Skeletal muscle satellite cell (primary cell): ENCODE measurements at regions not wholly inside any gene's neighbourhood (a gene's known extent, or its start where the extent isn't known, plus 50 kb on each side); places are given as distances from the start of the nearest gene placed in this dataset.
"Not testable (repeated sequence)": the region's sequence is repeated elsewhere in the genome, so short reads cannot be mapped to it uniquely, and the experiment has no call there.

Source experiments
- H3K27me3 ChIP-seq: 2 replicates; pipeline ENCODE4 v1.7.0; 2013; ENCODE audit warnings: low read length; ENCODE audit not compliant: control insufficient read depth, insufficient read depth
- H3K36me3 ChIP-seq: 2 replicates; pipeline ENCODE4 v1.7.0; 2013; ENCODE audit warnings: mild to moderate bottlenecking, control low read depth, low read length; ENCODE audit not compliant: insufficient read depth
- H3K4me1 ChIP-seq: 2 replicates; pipeline ENCODE4 v1.7.0; 2013; ENCODE audit warnings: low read length; ENCODE audit not compliant: control insufficient read depth, insufficient read depth
- H3K4me2 ChIP-seq: 2 replicates; pipeline ENCODE4 v1.7.0; 2013; ENCODE audit warnings: mild to moderate bottlenecking, low read length
- H3K4me3 ChIP-seq: 2 replicates; pipeline ENCODE4 v1.7.0; 2013; ENCODE audit warnings: low read length
- H3K9ac ChIP-seq: 2 replicates; pipeline ENCODE4 v1.7.0; 2013; ENCODE audit warnings: mild to moderate bottlenecking, low read depth, low read length, moderate library complexity
- H3K9me3 ChIP-seq: replicated peaks from 2 replicates; pipeline ENCODE4 v1.7.0; 2013; ENCODE audit warnings: mild to moderate bottlenecking, control low read depth, low read length

DNA sequence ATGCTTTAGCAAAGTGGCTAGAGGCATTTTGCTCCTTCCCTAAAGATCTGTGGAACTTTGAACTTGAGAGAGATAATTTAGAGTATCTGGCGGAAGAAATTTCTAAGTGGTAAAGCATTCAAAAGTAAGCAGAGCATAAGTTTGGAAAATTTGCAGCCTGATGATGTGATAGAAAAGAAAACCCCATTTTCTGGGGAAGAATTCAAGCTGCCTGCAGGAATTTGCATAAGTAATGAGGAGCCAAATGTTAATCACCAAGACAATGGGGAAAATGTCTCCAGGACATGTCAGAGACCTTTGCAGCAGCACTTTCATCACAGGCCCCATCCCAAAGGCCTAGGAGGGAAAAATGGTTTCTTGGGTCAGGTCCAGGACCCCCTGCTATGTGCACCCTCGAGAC is 519.5 kb downstream of the IRS1 start:
- not testable (repeated sequence) for H3K9ac ChIP-seq, H3K4me2 ChIP-seq, H3K4me1 ChIP-seq, H3K4me3 ChIP-seq, H3K36me3 ChIP-seq, H3K9me3 ChIP-seq, H3K27me3 ChIP-seq

DNA sequence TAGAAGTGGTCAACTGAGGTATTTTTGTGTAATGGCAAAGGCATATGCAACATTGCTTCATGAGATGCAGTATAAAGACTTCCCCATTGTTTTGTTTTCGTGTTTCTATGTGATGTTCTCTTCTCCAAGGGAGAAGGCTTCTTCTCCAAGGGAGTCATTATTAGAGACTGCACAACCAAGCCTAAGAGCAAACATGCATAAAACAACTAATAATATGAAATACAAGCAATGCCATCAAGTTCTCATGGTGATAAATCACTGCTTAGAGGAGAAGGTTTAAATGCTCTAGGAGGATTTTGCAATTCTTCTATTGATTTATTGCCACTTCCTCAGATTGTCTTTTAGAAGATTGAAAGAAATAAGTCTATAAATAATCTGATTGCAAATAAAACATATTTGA is 524.4 kb downstream of the IRS1 start:
- H3K4me1 ChIP-seq, result peaks cover 9% of the 10 kb centered on the region
- no peak overlapping the region for H3K4me2 ChIP-seq
- no peaks in the 10 kb centered on the region for H3K27me3 ChIP-seq
- no peak overlapping the region for H3K9ac ChIP-seq
- no peaks in the 10 kb centered on the region for H3K36me3 ChIP-seq
- H3K9me3 ChIP-seq, result no peaks in the 10 kb centered on the region
- H3K4me3 ChIP-seq, result no peak overlapping the region

DNA sequence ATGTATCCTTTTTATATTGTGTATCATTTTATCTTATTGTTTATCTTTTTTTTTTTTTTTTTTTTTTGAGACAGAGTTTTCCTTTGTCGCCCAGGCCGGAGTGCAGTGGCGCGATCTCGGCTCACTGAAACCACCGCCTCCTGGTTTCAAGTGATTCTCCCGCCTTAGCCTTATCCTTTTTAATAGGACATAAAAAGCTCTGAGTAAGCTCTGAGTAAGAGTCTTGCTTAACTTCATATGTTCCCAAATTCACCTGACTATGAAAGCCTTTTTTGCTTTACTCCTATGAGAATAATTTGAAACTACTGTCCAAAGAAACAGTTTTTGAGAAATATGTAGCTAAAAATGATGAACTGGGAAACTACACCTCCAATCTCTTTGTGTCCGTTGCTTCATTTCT is 525.5 kb downstream of the IRS1 start:
- H3K4me1 ChIP-seq, result peaks cover 9% of the 10 kb centered on the region
- H3K4me3 ChIP-seq, result no peak overlapping the region
- no peak overlapping the region for H3K9ac ChIP-seq
- no peaks in the 10 kb centered on the region for H3K9me3 ChIP-seq
- no peaks in the 10 kb centered on the region for H3K27me3 ChIP-seq
- no peaks in the 10 kb centered on the region for H3K36me3 ChIP-seq
- no peak overlapping the region for H3K4me2 ChIP-seq

DNA sequence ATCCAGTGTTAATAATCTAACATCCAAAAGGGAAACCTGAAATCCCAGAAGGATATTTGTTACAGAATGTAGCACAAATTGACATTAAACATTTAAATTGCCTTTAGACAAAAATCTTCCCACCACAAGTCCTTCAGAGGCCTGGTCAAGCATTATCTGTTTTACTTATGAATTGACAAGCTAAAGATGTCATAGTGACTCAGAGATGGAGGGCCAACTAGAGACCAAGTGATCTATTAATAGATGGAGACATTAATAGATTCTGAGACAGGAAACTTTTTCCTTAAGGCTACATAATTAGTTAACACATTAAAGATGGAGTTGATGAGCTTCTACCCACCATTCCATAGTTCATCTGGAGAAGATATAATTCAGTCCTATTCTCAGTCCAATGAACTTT is 526.2 kb downstream of the IRS1 start:
- Histone ChIP-seq H3K27me3 (no peaks in the 10 kb centered on the region), H3K9ac (no peak overlapping the region), H3K4me1 (peaks cover 9% of the 10 kb centered on the region), H3K4me3 (no peak overlapping the region), H3K4me2 (no peak overlapping the region), H3K9me3 (no peaks in the 10 kb centered on the region), H3K36me3 (no peaks in the 10 kb centered on the region)

DNA sequence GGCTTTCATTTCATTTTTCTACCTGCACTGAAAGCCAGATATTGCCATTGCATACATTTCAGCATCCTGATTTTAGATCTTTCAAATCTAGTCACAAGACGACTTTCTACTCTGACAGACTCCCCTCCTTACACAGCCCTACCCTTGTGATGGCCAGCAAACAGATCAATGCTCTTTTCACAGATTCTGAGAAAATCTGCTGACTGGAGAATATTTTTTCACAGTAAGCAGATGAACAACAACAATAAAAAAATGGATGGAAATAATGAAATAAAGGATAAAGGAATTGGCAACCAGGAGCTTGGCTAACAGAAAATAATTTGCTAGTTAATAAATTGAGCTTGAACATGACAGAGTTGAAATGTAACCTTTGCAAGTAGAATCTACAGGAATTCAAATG is 527.2 kb downstream of the IRS1 start:
- H3K36me3 ChIP-seq, result no peaks in the 10 kb centered on the region
- peaks cover 9% of the 10 kb centered on the region for H3K4me1 ChIP-seq
- no peaks in the 10 kb centered on the region for H3K9me3 ChIP-seq
- no peaks in the 10 kb centered on the region for H3K27me3 ChIP-seq
- H3K4me3 ChIP-seq, result no peak overlapping the region
- no peak overlapping the region for H3K9ac ChIP-seq
- no peak overlapping the region for H3K4me2 ChIP-seq

DNA sequence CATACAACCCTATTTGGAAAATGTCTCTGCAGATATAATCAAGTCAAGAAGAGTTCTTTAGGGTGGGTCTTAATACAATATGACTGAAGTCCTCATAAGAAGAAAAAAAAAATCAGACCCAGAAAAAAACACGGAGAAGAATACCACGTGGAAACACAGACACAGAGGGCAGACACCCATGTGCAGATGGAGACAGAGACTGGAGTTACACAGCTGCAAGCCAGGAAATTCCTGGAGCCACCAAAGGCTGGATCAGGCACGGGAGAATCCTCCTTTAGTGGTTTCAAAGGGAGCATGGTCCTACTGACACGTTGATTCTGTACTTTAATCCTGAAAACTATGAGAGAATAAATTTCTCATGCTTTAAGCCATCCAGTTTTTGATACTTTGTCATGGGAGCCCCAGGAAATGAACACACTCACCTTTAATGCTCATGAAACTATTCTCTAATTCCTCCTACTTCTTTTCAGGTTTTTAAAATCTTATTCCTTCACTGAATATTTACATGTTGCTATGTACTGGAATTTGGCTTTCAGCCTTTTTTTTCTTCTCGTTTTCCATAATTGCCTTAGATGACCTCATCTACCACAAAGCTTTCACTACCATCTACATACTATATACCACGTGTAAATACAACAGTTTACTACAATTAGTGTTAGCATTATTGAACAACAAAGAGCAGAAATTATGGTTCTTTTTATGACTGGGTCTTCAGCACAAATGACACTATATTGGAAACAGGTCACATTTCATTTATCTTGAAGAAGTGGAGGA is 529.1 kb downstream of the IRS1 start:
- H3K36me3 ChIP-seq, result no peaks in the 10 kb centered on the region
- H3K4me2 ChIP-seq, result no peak overlapping the region

DNA sequence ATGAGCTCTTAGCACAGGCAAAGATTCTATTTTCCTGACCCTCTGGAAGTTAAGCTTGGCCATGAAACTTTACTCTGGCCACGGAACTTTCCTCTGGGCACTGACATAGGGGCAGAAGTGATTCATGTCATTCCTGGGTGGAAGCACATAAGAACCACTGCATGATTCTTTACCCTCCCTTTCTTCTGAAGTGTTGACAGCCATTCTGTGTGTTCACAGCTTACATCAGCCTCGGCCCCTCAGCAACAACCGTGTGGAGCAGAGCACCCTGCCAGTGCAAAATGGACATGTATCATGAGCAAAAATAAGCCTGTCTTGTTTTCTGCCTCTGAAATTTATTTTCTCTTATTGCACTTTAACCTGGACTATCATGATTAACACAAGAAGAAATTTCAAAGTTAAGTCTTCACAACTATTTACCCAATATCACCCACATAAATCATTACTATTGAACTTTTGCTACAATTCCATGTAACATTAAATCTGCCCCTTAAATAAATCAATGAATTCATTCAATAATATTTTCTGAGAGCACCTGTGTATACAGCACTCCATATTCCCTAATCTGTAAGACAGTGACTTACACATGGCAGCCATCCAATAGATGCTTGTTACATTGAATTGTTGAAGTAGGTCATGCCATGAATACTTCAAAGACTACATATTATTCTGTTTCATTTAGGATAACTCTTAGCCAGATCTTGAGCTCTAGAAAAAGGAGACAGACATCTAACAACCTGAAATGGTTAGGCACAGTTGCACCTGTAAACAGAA is 531.9 kb downstream of the IRS1 start:
- H3K36me3 ChIP-seq, result no peaks in the 10 kb centered on the region
- H3K4me1 ChIP-seq, result peaks cover 5% of the 10 kb centered on the region
- H3K9ac ChIP-seq, result no peak overlapping the region
- no peak overlapping the region for H3K4me2 ChIP-seq
- no peaks in the 10 kb centered on the region for H3K27me3 ChIP-seq
- no peaks in the 10 kb centered on the region for H3K9me3 ChIP-seq
- H3K4me3 ChIP-seq, result no peak overlapping the region

More for the DNA sequence above, 529.1 kb downstream of the IRS1 start:
- Histone ChIP-seq H3K27me3 (no peaks in the 10 kb centered on the region), H3K4me1 (peaks cover 9% of the 10 kb centered on the region), H3K4me3 (no peak overlapping the region), H3K9me3 (no peaks in the 10 kb centered on the region), H3K9ac (no peak overlapping the region)

DNA sequence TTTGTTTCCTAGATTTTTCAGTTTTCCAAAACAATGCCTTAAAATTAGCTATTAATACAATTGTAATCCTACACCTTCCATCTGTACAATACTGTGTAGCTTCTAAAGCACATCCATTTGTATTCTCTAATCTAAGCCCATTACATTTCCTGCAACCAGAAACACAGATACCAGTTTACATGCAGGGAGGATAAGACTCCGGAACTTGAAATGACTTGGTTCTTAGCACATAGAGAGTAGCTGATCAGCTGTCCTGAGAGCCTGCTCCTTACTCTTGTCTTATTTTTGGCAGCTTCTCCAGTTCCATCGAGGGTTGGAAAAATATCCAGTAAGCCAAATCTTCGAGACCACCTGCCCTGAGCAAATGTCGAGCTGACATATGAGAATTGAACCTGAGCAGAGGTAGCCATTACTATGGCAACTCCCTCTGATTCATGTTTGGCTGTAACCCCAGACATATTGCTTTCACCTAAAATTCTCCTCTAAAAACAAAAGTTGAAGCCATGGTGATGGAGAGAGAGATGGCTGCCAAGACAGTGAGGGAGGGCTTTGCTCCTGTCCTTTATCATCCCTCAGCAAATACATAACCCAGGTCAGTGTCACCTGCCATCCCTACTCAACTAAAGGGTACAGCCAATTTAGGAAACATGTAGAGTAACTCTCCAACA is 542.8 kb downstream of the IRS1 start:
- Histone ChIP-seq H3K4me2 (peak overlapping the region; percentile 33), H3K4me3 (no peak overlapping the region), H3K36me3 (no peaks in the 10 kb centered on the region), H3K4me1 (peaks cover 16% of the 10 kb centered on the region), H3K9me3 (no peaks in the 10 kb centered on the region), H3K27me3 (no peaks in the 10 kb centered on the region), H3K9ac (no peak overlapping the region)

DNA sequence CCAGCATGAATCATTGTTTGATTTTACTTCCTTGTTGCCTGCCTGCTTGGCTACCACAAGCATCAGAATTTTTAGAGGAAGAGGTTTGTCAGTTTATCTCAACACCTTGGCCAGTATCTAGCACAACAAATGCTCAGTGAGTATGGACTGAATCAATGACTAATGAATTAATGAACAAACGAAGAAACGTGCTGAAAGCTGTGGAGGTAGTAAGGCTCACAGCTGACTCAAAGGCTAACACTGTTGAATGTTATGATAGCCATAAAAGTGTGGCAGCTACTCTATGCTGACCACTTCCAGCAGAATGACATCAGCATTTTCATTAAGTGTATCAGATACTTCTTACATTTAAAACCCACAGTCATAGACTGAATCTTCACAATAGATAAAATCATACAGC is 543.4 kb downstream of the IRS1 start:
- H3K4me3 ChIP-seq, result no peak overlapping the region

DNA sequence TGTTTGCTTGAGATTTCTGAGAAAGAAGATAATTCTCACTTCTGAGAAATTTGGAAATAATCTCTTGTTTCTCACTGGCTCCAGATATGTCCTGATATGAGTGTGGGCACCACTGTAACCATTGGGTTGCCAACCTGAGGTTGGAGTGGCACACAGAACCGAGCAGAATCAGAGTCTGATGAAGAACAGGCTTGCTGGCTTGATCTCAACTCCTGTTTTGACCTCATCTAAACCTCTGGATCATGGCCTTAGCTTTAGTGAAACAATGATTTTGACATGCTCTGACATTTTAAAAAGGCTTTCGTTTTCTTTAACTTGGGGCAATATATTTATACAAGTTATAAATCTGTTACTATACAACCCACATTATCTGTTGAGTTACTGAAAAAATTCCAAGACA is 548.0 kb downstream of the IRS1 start:
- H3K4me2 ChIP-seq, result no peak overlapping the region
- H3K4me1 ChIP-seq, result peaks cover 28% of the 10 kb centered on the region
- no peaks in the 10 kb centered on the region for H3K27me3 ChIP-seq
- H3K9me3 ChIP-seq, result no peaks in the 10 kb centered on the region
- H3K36me3 ChIP-seq, result no peaks in the 10 kb centered on the region
- no peak overlapping the region for H3K9ac ChIP-seq
- no peak overlapping the region for H3K4me3 ChIP-seq

More for the DNA sequence above, 543.4 kb downstream of the IRS1 start:
- H3K36me3 ChIP-seq, result no peaks in the 10 kb centered on the region
- no peak overlapping the region for H3K9ac ChIP-seq
- peaks cover 16% of the 10 kb centered on the region for H3K4me1 ChIP-seq
- H3K9me3 ChIP-seq, result no peaks in the 10 kb centered on the region
- H3K4me2 ChIP-seq, result peak overlapping the region; percentile 33
- no peaks in the 10 kb centered on the region for H3K27me3 ChIP-seq

DNA sequence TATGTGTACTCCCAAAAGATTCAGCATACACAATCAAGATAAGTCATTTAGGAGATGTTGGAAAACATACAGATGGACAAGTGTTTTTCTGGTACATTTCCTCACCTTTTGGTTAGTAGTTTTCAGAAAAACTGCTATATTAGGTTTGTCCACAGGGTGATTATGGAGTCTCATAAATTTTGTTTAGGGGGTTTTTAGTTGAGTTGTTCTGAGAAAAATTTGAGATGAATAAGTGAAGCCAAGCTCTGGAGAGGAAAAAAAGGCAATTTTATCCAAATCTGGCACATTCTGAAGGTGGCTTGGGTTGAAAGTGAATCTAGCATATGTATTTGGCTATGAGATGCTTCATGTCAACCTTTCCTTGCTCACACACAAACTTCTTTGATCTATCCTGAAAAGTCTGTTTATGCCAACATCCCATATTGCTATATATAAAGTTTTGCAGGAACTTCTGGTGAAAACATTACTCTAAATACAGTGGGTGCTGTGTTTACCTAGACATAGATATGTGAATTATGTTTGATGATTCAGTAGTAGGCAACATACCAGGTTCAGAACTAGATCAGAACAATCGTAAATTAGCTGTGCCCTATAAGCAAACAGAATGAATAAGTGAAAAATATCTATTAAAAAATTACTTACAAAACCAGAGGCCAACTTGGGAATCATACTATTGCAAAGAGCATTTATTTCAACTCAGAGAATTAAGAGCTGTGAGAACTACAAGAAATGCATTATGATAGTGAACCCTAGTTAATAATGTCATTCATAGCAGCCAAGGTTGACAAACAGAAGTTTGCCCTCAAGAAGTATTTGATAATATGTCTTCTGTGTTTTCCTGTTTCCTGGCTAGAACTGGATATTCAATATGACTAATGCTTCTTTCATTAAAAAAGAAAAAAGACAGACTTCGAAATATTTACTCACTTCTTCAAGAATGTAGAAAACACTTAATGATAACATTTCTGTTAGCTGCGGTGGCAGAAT is 552.0 kb downstream of the IRS1 start:
- H3K9ac ChIP-seq, result peak overlapping the region; percentile 27
- H3K4me2 ChIP-seq, result peak overlapping the region; percentile 40
- H3K36me3 ChIP-seq, result no peaks in the 10 kb centered on the region
- H3K9me3 ChIP-seq, result peaks cover 5% of the 10 kb centered on the region
- peaks cover 19% of the 10 kb centered on the region for H3K4me1 ChIP-seq
- H3K4me3 ChIP-seq, result no peak overlapping the region
- no peaks in the 10 kb centered on the region for H3K27me3 ChIP-seq
